ENCODE measurements at regions not wholly inside any gene's neighbourhood (a gene's known extent, or its start where the extent isn't known, plus 50 kb on each side); places are given as distances from the start of the nearest gene placed in this dataset.
"Not testable (repeated sequence)": the region's sequence is repeated elsewhere in the genome, so short reads cannot be mapped to it uniquely, and the experiment has no call there.

DNA sequence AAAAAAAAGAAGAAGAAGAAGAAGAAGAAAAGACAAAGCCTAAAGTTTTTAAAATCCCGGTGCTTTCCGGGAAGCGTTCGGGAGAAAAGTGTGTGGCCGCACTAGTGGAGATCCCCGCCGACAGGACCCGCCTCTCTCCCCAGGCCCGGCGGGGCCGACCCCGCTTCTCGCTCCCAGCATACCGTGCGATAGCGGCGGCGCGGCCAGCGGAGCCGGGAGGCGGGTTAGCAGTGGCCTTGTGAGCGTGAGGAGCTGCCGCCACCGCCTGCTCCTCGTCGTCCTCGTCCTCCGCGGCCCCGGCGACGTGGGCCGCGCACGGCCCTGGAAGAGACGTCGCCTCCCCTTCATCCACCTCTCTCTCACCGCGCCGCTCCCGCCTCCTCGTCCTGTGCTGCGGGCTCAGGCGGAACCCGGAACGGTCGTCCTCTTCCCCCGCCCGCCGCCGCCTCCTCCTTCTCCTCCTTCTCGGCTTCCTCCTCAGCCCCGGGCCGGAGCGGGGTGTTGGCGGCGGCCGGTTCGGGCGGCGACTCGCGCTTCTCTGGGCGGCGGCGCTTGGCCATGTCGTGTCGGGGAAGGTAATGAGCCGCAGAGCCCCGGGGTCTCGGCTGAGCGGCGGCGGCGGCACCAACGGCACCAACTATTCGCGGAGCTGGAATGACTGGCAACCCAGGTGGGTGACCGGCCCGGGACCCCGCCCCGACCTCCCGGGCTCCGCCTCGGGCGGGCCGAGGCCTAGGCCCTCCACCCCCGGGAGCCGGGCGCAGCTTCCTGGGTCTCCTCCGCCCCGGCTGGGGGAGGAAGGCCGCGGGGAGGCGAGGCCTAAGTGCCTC is 62.6 kb upstream of the CDR2 start:
- not testable (repeated sequence) for H3K4me1 ChIP-seq (ENCODE audit: control insufficient read depth, low read depth, low read length)
- peak overlapping the region; percentile 63 for H3K9ac ChIP-seq (ENCODE audit: low read length)

DNA sequence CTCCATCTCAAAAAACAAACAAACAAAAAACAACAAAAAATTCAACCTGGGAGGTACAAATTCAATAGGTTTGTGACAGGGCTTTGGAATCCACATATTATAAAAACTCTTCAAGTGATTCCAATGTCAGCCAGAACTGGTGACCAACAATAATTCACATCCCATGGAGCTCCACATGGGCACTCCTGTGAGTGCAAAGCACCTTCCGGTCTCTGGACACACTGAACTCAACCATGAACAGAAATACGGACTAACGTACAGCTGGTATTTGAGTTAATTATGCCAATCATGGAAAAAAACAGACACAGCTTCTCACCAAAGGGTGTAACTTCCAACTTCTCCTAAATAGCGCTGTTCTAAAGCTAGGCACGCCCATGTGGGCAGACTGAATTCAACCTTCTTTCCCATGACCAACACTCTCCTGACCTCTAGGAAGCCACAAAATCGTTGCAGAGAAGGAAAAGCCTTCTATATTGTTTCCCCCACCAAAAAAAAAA is 62.0 kb upstream of the CDR2 start:
- H3K36me3 ChIP-seq (ENCODE audit: control insufficient read depth, low read depth, low read length); H3K27ac ChIP-seq (ENCODE audit: low read length); H3K27me3 ChIP-seq (ENCODE audit: control insufficient read depth, insufficient read depth, low read length); H3K4me1 ChIP-seq (ENCODE audit: control insufficient read depth, low read depth, low read length); H3K9me3 ChIP-seq (ENCODE audit: control insufficient read depth, low read depth, low read length): not testable (repeated sequence)
- peak overlapping the region; percentile 66 for H3K4me3 ChIP-seq (ENCODE audit: low read length)
- peak overlapping the region; percentile 63 for H3K9ac ChIP-seq (ENCODE audit: low read length)

More for the DNA sequence above, 62.6 kb upstream of the CDR2 start:
- not testable (repeated sequence) for H3K36me3 ChIP-seq (ENCODE audit: control insufficient read depth, low read depth, low read length); H3K9me3 ChIP-seq (ENCODE audit: control insufficient read depth, low read depth, low read length); H3K27me3 ChIP-seq (ENCODE audit: control insufficient read depth, insufficient read depth, low read length); H3K27ac ChIP-seq (ENCODE audit: low read length)
- H3K4me3 ChIP-seq (ENCODE audit: low read length): peak overlapping the region; percentile 66

DNA sequence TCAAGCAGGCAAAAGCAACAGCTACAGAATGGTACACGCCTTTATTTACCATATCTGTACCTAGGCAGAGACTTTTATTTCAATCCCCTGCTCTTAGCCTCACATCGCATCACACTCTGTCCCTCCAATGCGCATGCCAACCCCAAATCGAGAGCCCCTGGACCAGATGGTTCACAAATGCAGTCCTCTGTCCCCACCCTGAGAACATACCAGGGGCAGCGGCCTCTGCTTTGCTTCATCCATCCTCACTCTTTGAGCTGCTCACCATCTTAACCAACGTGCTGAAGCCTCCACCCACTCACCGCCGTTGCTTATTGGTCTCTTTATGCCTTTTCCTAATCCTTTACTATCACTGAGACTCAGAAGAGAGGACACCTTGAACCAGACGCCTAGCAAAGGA is 56.9 kb upstream of the CDR2 start:
- not testable (repeated sequence) for H3K4me1 ChIP-seq (ENCODE audit: control insufficient read depth, low read depth, low read length); H3K4me3 ChIP-seq (ENCODE audit: low read length); H3K27ac ChIP-seq (ENCODE audit: low read length); H3K27me3 ChIP-seq (ENCODE audit: control insufficient read depth, insufficient read depth, low read length); H3K9ac ChIP-seq (ENCODE audit: low read length); H3K9me3 ChIP-seq (ENCODE audit: control insufficient read depth, low read depth, low read length)
- H3K36me3 ChIP-seq (ENCODE audit: control insufficient read depth, low read depth, low read length): peaks cover 13% of the 10 kb centered on the region

GRCh38 chr16:22428654-22429053 is 54.2 kb upstream of the CDR2 start:
- H3K4me3 ChIP-seq (ENCODE audit: low read length): no peak overlapping the region
- peaks cover 13% of the 10 kb centered on the region for H3K36me3 ChIP-seq (ENCODE audit: control insufficient read depth, low read depth, low read length)
- no peak overlapping the region for H3K9ac ChIP-seq (ENCODE audit: low read length)
- H3K9me3 ChIP-seq (ENCODE audit: control insufficient read depth, low read depth, low read length): no peaks in the 10 kb centered on the region
- H3K27ac ChIP-seq (ENCODE audit: low read length): no peak overlapping the region
- no peaks in the 10 kb centered on the region for H3K27me3 ChIP-seq (ENCODE audit: control insufficient read depth, insufficient read depth, low read length)
- H3K4me1 ChIP-seq (ENCODE audit: control insufficient read depth, low read depth, low read length): no peaks in the 10 kb centered on the region

- Histone ChIP-seq H3K36me3 (ENCODE audit: control insufficient read depth, low read depth, low read length) (peaks cover 13% of the 10 kb centered on the region), H3K4me3 (ENCODE audit: low read length) (no peak overlapping the region)
Measured at GRCh38 chr16:22427556-22427955, 53.1 kb upstream of the CDR2 start.

GRCh38 chr16:22425847-22426246 is 51.4 kb upstream of the CDR2 start:
- H3K9me3 ChIP-seq (ENCODE audit: control insufficient read depth, low read depth, low read length): no peaks in the 10 kb centered on the region

More at GRCh38 chr16:22427556-22427955, 53.1 kb upstream of the CDR2 start:
- Histone ChIP-seq H3K9me3 (ENCODE audit: control insufficient read depth, low read depth, low read length) (no peaks in the 10 kb centered on the region), H3K27ac (ENCODE audit: low read length) (no peak overlapping the region), H3K4me1 (ENCODE audit: control insufficient read depth, low read depth, low read length) (no peaks in the 10 kb centered on the region), H3K27me3 (ENCODE audit: control insufficient read depth, insufficient read depth, low read length) (no peaks in the 10 kb centered on the region), H3K9ac (ENCODE audit: low read length) (no peak overlapping the region)

GRCh38 chr16:22425036-22425801 is 50.8 kb upstream of the CDR2 start:
- H3K9ac ChIP-seq (ENCODE audit: low read length): no peak overlapping the region
- no peaks in the 10 kb centered on the region for H3K4me1 ChIP-seq (ENCODE audit: control insufficient read depth, low read depth, low read length)
- H3K36me3 ChIP-seq (ENCODE audit: control insufficient read depth, low read depth, low read length): peaks cover 13% of the 10 kb centered on the region
- no peaks in the 10 kb centered on the region for H3K9me3 ChIP-seq (ENCODE audit: control insufficient read depth, low read depth, low read length)
- no peaks in the 10 kb centered on the region for H3K27me3 ChIP-seq (ENCODE audit: control insufficient read depth, insufficient read depth, low read length)
- no peak overlapping the region for H3K27ac ChIP-seq (ENCODE audit: low read length)
- no peak overlapping the region for H3K4me3 ChIP-seq (ENCODE audit: low read length)

More at GRCh38 chr16:22425847-22426246, 51.4 kb upstream of the CDR2 start:
- H3K9ac ChIP-seq (ENCODE audit: low read length): no peak overlapping the region
- H3K27ac ChIP-seq (ENCODE audit: low read length): no peak overlapping the region
- no peaks in the 10 kb centered on the region for H3K4me1 ChIP-seq (ENCODE audit: control insufficient read depth, low read depth, low read length)
- peaks cover 13% of the 10 kb centered on the region for H3K36me3 ChIP-seq (ENCODE audit: control insufficient read depth, low read depth, low read length)
- H3K4me3 ChIP-seq (ENCODE audit: low read length): no peak overlapping the region
- no peaks in the 10 kb centered on the region for H3K27me3 ChIP-seq (ENCODE audit: control insufficient read depth, insufficient read depth, low read length)

GRCh38 chr16:22424161-22424937 is 49.9 kb upstream of the CDR2 start:
- Histone ChIP-seq H3K27ac (ENCODE audit: low read length) (no peak overlapping the region), H3K9me3 (ENCODE audit: control insufficient read depth, low read depth, low read length) (no peaks in the 10 kb centered on the region), H3K9ac (ENCODE audit: low read length) (no peak overlapping the region), H3K4me1 (ENCODE audit: control insufficient read depth, low read depth, low read length) (no peaks in the 10 kb centered on the region), H3K36me3 (ENCODE audit: control insufficient read depth, low read depth, low read length) (peaks cover 13% of the 10 kb centered on the region), H3K4me3 (ENCODE audit: low read length) (no peak overlapping the region), H3K27me3 (ENCODE audit: control insufficient read depth, insufficient read depth, low read length) (no peaks in the 10 kb centered on the region)

All from iPS-18a (cell line).